GM12878 (cell line): ENCODE measurements at regions not wholly inside any gene's neighbourhood (a gene's known extent, or its start where the extent isn't known, plus 50 kb on each side); places are given as distances from the start of the nearest gene placed in this dataset.

ENCODE experiments used
- ATAC-seq: fragments of 200-7000 bp; cut with Tn5 transposase; 3 replicates; pipeline ENCODE4 v1.9.1; 2020; ENCODE audit warnings: mild to moderate bottlenecking, moderate library complexity
- BruUV-seq: library from RNA; stranded (reverse); fragments of 400-500 nt; replicated peaks from 2 replicates; lab custom pipeline; 2021; lab: Mats Ljungman, UMichigan
- CTCF ChIA-PET: fragments of 300-600 bp; sonication (Branson Sonifier 250); formaldehyde crosslinking; extraction: SDS; loops from one replicate; lab custom pipeline; 2021; ENCODE audit warnings: inconsistent platforms; lab: Yijun Ruan, JAX
- POLR2A ChIA-PET: fragments of 350-600 bp; formaldehyde crosslinking; extraction: SDS; loops from one replicate; lab custom pipeline; 2021; ENCODE audit warnings: inconsistent platforms; lab: Charles Lee
- RAD21 ChIA-PET: fragments of 300-600 bp; sonication (Branson Sonifier 250); formaldehyde crosslinking; loops from one replicate; lab custom pipeline; 2023; ENCODE audit warnings: antibody characterized with exemption; ENCODE audit not compliant: unreplicated experiment; lab: Charles Lee
- SMC1A ChIA-PET: fragments of 300-600 bp; sonication (Branson Sonifier 250); formaldehyde crosslinking; loops from one replicate; lab custom pipeline; 2023; ENCODE audit not compliant: unreplicated experiment, uncharacterized antibody; lab: Charles Lee
- DNase-seq: peaks from one replicate; pipeline ENCODE4 v3.0.0-alpha.2; 2011; ENCODE audit warnings: low read depth, low spot score
- FAIRE-seq: peaks from 3 replicates; lab custom pipeline; 2011; peaks lifted over from hg19 to GRCh38; lab: Jason Lieb, UNC
- H2AFZ ChIP-seq: 2 replicates; pipeline ENCODE4 v1.6.0; 2011; ENCODE audit warnings: low read depth, low read length, control low read depth; ENCODE audit not compliant: control insufficient read depth
- H3K27ac ChIP-seq: 2 replicates; pipeline ENCODE4 v1.5.1; 2011; ENCODE audit warnings: control low read depth; ENCODE audit not compliant: control insufficient read depth, insufficient read depth
- H3K27me3 ChIP-seq, 2 experiments: replicated peaks in 1 of 2; 2 replicates each; pipeline versions ENCODE4 v1.6.0 to v1.6.1; 2011; ENCODE audit warnings: low read length in 1 of 2; ENCODE audit not compliant: control insufficient read depth in 2 of 2, insufficient read depth in 2 of 2
- H3K36me3 ChIP-seq, 2 experiments: 2 replicates each; pipeline ENCODE4 v1.5.1; 2011; ENCODE audit warnings: low read length in 1 of 2; ENCODE audit not compliant: control insufficient read depth in 2 of 2, insufficient read depth in 2 of 2
- H3K4me1 ChIP-seq: 2 replicates; pipeline ENCODE4 v1.6.1; 2011; ENCODE audit warnings: mild to moderate bottlenecking, low read length, moderate library complexity, mixed read lengths; ENCODE audit not compliant: control insufficient read depth, insufficient read depth
- H3K4me2 ChIP-seq: 2 replicates; pipeline ENCODE4 v1.6.0; 2011; ENCODE audit warnings: control low read depth; ENCODE audit not compliant: control insufficient read depth, insufficient read depth
- H3K4me3 ChIP-seq: fragments of 200-600 bp; sonication (generic); 2 replicates; pipeline ENCODE4 v1.5.1; 2016
- H3K79me2 ChIP-seq: 2 replicates; pipeline ENCODE4 v1.6.0; 2011; ENCODE audit warnings: low read length; ENCODE audit not compliant: control insufficient read depth, insufficient read depth
- H3K9ac ChIP-seq: 2 replicates; pipeline ENCODE4 v1.8.0; 2011; ENCODE audit warnings: low read length, control low read depth, mixed read lengths; ENCODE audit not compliant: control insufficient read depth, insufficient read depth
- H3K9me3 ChIP-seq: replicated peaks from 3 replicates; pipeline ENCODE4 v1.5.1; 2011; ENCODE audit warnings: mild to moderate bottlenecking, low read length; ENCODE audit not compliant: control insufficient read depth, insufficient read depth
- H4K20me1 ChIP-seq: 2 replicates; pipeline ENCODE4 v1.6.0; 2011; ENCODE audit not compliant: control insufficient read depth, insufficient read depth
- ATF7 ChIP-seq: fragments of 450-650 bp; IDR thresholded peaks from 2 replicates; pipeline ENCODE4 v1.6.1; 2016; ENCODE audit warnings: low read depth, mild to moderate bottlenecking
- CEBPB ChIP-seq, 2 experiments: fragments of 150-350 bp in 1 of 2; IDR thresholded peaks; 2 replicates each; pipeline ENCODE4 v1.6.1; 2012 to 2014; ENCODE audit warnings: low read depth in 2 of 2, low read length in 2 of 2, borderline replicate concordance in 1 of 2, inconsistent platforms in 1 of 2
- EGR1 ChIP-seq, 2 experiments: IDR thresholded peaks; 1 replicate in 1 of 2; 2 replicates in 1 of 2; pipeline ENCODE4 v1.6.1; 2011 to 2012; ENCODE audit warnings: low read depth in 2 of 2, low read length in 2 of 2, borderline replicate concordance in 1 of 2, mild to moderate bottlenecking in 1 of 2, moderate library complexity in 1 of 2
- LARP7 ChIP-seq: fragments of 450-650 bp; IDR thresholded peaks from 2 replicates; pipeline ENCODE4 v1.6.1; 2017; ENCODE audit warnings: mild to moderate bottlenecking
- MEF2A ChIP-seq: IDR thresholded peaks from 2 replicates; pipeline ENCODE4 v1.6.1; 2011; ENCODE audit warnings: low read depth, mild to moderate bottlenecking, low read length, moderate library complexity; ENCODE audit not compliant: insufficient read depth
- SPI1 ChIP-seq: IDR thresholded peaks from 2 replicates; pipeline ENCODE4 v1.6.1; 2011; ENCODE audit warnings: low read depth, mild to moderate bottlenecking, low read length, moderate library complexity, borderline replicate concordance; ENCODE audit not compliant: insufficient read depth
- SUZ12 ChIP-seq: fragments of 200-600 bp; sonication (generic); IDR thresholded peaks from one replicate; pipeline ENCODE4 v1.6.1; 2018; ENCODE audit warnings: antibody characterized with exemption, mild to moderate bottlenecking; ENCODE audit not compliant: unreplicated experiment
- TBL1XR1 ChIP-seq: IDR thresholded peaks from 2 replicates; pipeline ENCODE4 v1.6.1; 2012; ENCODE audit warnings: low read depth, low read length, improper control_type of control experiment
- ZNF207 ChIP-seq: fragments of 450-650 bp; IDR thresholded peaks from 2 replicates; pipeline ENCODE4 v1.6.1; 2014; ENCODE audit warnings: antibody characterized with exemption, mild to moderate bottlenecking, borderline replicate concordance
- ZNF384 ChIP-seq: IDR thresholded peaks from 2 replicates; pipeline ENCODE4 v1.6.1; 2012; ENCODE audit warnings: low read depth, mild to moderate bottlenecking, low read length, improper control_type of control experiment, borderline replicate concordance
- WGBS: methylation state at CpG from one replicate; pipeline ENCODE4 v1.1.6; 2016; ENCODE audit warnings: low lambda C conversion rate; ENCODE audit not compliant: insufficient replicate concordance, insufficient coverage; ENCODE audit errors: missing lambda C conversion rate; 5-methylcytosine and 5-hydroxymethylcytosine counted together
- in situ Hi-C: fragments of 300-500 bp; cut with MboI; formaldehyde crosslinking; loops from 9 replicates; pipeline ENCODE4 v1.14.3; 2018; ENCODE audit warnings: mixed read lengths
- intact Hi-C: fragments of 100-400 bp; cut with micrococcal nuclease; formaldehyde crosslinking; loops from one replicate; pipeline ENCODE4 v1.14.2; 2022; ENCODE audit not compliant: unreplicated experiment
- TF ChIP-seq, protein P1 (sequence below): IDR thresholded peaks from 2 replicates; pipeline ENCODE4 v1.6.1; 2012; ENCODE audit warnings: mild to moderate bottlenecking, low read depth, low read length
- TF ChIP-seq, protein P2 (sequence below): fragments of 150-350 bp; IDR thresholded peaks from 2 replicates; pipeline ENCODE4 v1.6.1; 2014; ENCODE audit warnings: mild to moderate bottlenecking, low read depth, low read length

DNA sequence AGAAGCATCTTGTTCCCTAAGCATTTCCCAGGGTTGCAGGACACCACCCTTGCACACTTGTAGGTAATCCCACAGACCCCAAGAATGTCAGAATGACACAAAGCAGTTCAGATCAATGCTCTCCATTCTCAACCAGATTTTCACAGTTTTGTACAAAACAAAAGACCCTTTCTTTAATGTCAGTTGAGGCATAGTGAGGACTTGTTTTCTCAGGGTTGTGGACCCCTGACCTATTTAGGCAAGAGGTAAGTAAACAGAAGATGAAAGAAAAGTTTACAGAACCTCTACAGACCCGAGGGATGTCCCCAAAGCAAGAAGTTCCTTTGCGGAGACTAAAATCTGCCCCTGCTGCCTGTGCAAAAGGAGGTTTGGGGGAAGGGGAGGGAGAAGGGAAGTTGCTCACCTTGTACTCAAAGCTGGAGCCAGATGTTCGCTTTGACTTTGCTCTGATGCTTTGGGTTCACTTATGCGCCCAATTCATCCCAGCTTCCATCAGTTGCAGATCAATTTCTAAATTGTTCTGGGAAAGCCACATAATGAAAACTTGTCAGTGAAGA, 635.4 kb downstream of the EPHA4 start:
- intact Hi-C loops: no loop called here
- Histone ChIP-seq H3K4me2 (no peak overlapping the region), H3K4me1 (no peaks in the 10 kb centered on the region), H3K27me3 (no peaks in the 10 kb centered on the region), H3K79me2 (no peaks in the 10 kb centered on the region), H3K9ac (no peak overlapping the region), H3K4me3 (no peak overlapping the region), H4K20me1 (no peaks in the 10 kb centered on the region), H3K36me3 (no peaks in the 10 kb centered on the region), H3K9me3 (no peaks in the 10 kb centered on the region), H2AFZ (no peak overlapping the region; the same call in 1 of the 2 replicates), H3K27ac (no peak overlapping the region)
- ATAC-seq (no peak), FAIRE-seq (no peak), DNase-seq (no peak)
- no TSS peak for BruUV-seq
- WGBS: 14% methylated on average over 4 of the region's 4 CpGs
- SMC1A ChIA-PET: interaction anchor here (0.6 kb wide), 1 partner anchor 198 kb away, joined by 3 read pairs; no protein-coding TSS in a partner anchor
- RAD21 ChIA-PET: no interaction called here
- POLR2A ChIA-PET: no interaction called here
- in situ Hi-C loops: no loop called here
- CTCF ChIA-PET: interaction anchor here (0.8 kb wide), 1 partner anchor 9 kb away, joined by 3 read pairs; no protein-coding TSS in a partner anchor
- no peak for TF ChIP-seq CEBPB (IDR thresholded peaks at IDR 0.05; ENCODE audit: borderline replicate concordance in 1 of 2, low read depth in 2 of 2, low read length in 2 of 2)
- TF ChIP-seq EGR1 (IDR thresholded peaks at IDR 0.05; ENCODE audit: borderline replicate concordance in 1 of 2, low read depth in 2 of 2, low read length in 2 of 2): no peak
- no peak for TF ChIP-seq ZNF207

DNA sequence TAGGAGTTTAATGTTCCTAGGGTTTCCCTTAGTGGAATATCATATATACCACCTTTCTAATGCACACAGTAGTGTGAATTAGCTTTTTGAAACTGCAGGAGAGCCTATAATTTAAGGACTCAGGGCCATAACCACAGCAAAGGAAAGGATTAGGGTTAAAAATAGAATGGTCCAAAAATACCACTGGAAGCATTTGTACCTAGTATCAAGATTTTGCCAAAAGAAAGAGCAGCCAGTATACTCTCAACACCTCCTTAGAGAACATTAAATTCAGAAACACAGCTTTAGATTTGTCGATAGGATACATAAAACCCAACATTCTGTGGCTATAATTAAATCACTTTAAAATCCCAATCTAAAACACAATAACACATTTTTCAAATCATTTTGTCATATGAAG, 634.9 kb downstream of the EPHA4 start:
- POLR2A ChIA-PET: no interaction called here
- Histone ChIP-seq H3K4me1 (no peaks in the 10 kb centered on the region), H2AFZ (no peak overlapping the region), H3K36me3 (no peaks in the 10 kb centered on the region), H3K4me2 (no peak overlapping the region), H3K27me3 (no peaks in the 10 kb centered on the region), H3K79me2 (no peaks in the 10 kb centered on the region), H3K9ac (no peak overlapping the region), H4K20me1 (no peaks in the 10 kb centered on the region), H3K4me3 (no peak overlapping the region), H3K9me3 (no peaks in the 10 kb centered on the region), H3K27ac (no peak overlapping the region)
- no TSS peak for BruUV-seq
- 50% methylated on average over 1 of the region's 1 CpG for WGBS
- SMC1A ChIA-PET: no interaction called here
- in situ Hi-C loops: no loop called here
- intact Hi-C loops: no loop called here
- no peak for FAIRE-seq
- ATAC-seq: no peak
- RAD21 ChIA-PET: no interaction called here
- no peak for DNase-seq
- CTCF ChIA-PET: interaction anchor here (0.8 kb wide), 1 partner anchor 9 kb away, joined by 3 read pairs; no protein-coding TSS in a partner anchor
- TF ChIP-seq ATF7 (no peak), SPI1 (no peak), TBL1XR1 (no peak), SUZ12 (no peak), ZNF384 (no peak), MEF2A (no peak), LARP7 (no peak)
- TF ChIP-seq, protein P1, sequence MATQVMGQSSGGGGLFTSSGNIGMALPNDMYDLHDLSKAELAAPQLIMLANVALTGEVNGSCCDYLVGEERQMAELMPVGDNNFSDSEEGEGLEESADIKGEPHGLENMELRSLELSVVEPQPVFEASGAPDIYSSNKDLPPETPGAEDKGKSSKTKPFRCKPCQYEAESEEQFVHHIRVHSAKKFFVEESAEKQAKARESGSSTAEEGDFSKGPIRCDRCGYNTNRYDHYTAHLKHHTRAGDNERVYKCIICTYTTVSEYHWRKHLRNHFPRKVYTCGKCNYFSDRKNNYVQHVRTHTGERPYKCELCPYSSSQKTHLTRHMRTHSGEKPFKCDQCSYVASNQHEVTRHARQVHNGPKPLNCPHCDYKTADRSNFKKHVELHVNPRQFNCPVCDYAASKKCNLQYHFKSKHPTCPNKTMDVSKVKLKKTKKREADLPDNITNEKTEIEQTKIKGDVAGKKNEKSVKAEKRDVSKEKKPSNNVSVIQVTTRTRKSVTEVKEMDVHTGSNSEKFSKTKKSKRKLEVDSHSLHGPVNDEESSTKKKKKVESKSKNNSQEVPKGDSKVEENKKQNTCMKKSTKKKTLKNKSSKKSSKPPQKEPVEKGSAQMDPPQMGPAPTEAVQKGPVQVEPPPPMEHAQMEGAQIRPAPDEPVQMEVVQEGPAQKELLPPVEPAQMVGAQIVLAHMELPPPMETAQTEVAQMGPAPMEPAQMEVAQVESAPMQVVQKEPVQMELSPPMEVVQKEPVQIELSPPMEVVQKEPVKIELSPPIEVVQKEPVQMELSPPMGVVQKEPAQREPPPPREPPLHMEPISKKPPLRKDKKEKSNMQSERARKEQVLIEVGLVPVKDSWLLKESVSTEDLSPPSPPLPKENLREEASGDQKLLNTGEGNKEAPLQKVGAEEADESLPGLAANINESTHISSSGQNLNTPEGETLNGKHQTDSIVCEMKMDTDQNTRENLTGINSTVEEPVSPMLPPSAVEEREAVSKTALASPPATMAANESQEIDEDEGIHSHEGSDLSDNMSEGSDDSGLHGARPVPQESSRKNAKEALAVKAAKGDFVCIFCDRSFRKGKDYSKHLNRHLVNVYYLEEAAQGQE: no peak
- TF ChIP-seq, protein P2, sequence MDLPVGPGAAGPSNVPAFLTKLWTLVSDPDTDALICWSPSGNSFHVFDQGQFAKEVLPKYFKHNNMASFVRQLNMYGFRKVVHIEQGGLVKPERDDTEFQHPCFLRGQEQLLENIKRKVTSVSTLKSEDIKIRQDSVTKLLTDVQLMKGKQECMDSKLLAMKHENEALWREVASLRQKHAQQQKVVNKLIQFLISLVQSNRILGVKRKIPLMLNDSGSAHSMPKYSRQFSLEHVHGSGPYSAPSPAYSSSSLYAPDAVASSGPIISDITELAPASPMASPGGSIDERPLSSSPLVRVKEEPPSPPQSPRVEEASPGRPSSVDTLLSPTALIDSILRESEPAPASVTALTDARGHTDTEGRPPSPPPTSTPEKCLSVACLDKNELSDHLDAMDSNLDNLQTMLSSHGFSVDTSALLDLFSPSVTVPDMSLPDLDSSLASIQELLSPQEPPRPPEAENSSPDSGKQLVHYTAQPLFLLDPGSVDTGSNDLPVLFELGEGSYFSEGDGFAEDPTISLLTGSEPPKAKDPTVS: no peak
